OCI-LY3 (cell line): ENCODE measurements at regions not wholly inside any gene's neighbourhood (a gene's known extent, or its start where the extent isn't known, plus 50 kb on each side); places are given as distances from the start of the nearest gene placed in this dataset.

Experiments
- CTCF ChIP-seq: fragments of 200-600, 300-600 bp; sonication (generic); IDR thresholded peaks from 2 replicates; pipeline ENCODE4 v1.5.1; 2014; ENCODE audit warnings: antibody characterized with exemption, low read length, low read depth
- EZH2phosphoT487 ChIP-seq: fragments of 200-600 bp; shearing (Covaris generic); IDR thresholded peaks from 2 replicates; pipeline ENCODE4 v1.6.1; 2018; ENCODE audit warnings: antibody characterized with exemption, mixed run types, low read depth

GRCh38 chr15:46997501-46997900 is 719.8 kb upstream of the SEMA6D start:
- TF ChIP-seq CTCF (no peak), EZH2phosphoT487 (no peak)
